Adrenal gland (tissue), 5 donors: ENCODE measurements at regions not wholly inside any gene's neighbourhood (a gene's known extent, or its start where the extent isn't known, plus 50 kb on each side); places are given as distances from the start of the nearest gene placed in this dataset.

Experiments
- POLR2A ChIP-seq, 2 donors: fragments of 450-650 bp; IDR thresholded peaks; one replicate each; pipeline ENCODE4 v1.6.1; 2017; ENCODE audit warnings: antibody characterized with exemption in 2 of 2, mild to moderate bottlenecking in 2 of 2, moderate library complexity in 1 of 2
- TF ChIP-seq, protein P1 (sequence below), 6 experiments: fragments of 450-650 bp in 4 of 6; fragments of 200-600 bp in 2 of 6; sonication (generic) in 1 of 6; IDR thresholded peaks; 1 replicate in 5 of 6; 2 replicates in 1 of 6; pipeline versions ENCODE4 v1.5.1 to v1.8.0; 2016 to 2021; ENCODE audit warnings: antibody characterized with exemption in 6 of 6, mild to moderate bottlenecking in 2 of 6, moderate library complexity in 1 of 6
- donor health status: DM: no; HTN: no; CAD: no.

DNA sequence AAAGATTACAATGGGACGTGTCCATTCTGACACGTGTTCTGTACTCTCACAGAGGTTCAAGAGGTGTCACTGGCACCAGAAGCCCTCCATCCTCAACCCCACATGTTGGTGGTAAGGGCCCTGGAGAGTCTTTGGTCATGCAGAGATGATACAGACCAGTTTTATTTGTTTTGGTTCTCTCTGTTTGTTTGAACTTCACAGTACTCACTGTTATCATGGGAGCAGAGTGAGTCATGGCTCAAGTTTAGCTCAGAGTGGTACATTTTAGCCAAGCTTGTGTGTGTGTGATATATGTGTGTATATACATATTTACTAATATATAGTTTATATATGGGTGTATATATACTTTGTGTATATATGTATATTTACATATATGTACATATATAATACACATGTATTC, 935.6 kb downstream of the GRID1 start:
- TF ChIP-seq, protein P1, sequence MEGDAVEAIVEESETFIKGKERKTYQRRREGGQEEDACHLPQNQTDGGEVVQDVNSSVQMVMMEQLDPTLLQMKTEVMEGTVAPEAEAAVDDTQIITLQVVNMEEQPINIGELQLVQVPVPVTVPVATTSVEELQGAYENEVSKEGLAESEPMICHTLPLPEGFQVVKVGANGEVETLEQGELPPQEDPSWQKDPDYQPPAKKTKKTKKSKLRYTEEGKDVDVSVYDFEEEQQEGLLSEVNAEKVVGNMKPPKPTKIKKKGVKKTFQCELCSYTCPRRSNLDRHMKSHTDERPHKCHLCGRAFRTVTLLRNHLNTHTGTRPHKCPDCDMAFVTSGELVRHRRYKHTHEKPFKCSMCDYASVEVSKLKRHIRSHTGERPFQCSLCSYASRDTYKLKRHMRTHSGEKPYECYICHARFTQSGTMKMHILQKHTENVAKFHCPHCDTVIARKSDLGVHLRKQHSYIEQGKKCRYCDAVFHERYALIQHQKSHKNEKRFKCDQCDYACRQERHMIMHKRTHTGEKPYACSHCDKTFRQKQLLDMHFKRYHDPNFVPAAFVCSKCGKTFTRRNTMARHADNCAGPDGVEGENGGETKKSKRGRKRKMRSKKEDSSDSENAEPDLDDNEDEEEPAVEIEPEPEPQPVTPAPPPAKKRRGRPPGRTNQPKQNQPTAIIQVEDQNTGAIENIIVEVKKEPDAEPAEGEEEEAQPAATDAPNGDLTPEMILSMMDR (IDR thresholded peaks at IDR 0.05) = no peak
- TF ChIP-seq POLR2A (IDR thresholded peaks at IDR 0.05) = no peak
